ENCODE measurements at regions not wholly inside any gene's neighbourhood (a gene's known extent, or its start where the extent isn't known, plus 50 kb on each side); places are given as distances from the start of the nearest gene placed in this dataset.

DNA sequence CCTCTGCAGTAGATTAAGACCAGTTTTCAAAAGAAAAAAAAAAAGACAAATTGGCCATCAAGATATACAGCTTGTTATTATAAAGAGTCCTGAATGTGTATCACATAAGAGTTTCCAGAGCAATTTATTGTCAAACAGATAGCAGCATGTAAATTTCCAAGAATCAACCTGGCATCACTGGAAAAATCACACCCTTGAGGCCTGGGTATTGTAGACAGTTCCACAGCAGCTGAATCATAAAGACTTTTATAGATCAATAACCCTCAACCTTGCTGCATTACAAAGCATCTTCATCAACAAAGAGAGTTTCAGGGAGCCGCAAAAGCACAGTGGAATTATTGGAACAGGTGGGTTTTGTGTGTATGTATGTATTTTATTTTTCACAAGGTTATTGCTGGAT is 94.6 kb upstream of the LRIG3 start:
- TF ChIP-seq POLR2AphosphoS5 (IDR thresholded peaks at IDR 0.05): no peak
- TF ChIP-seq EP300 (IDR thresholded peaks at IDR 0.05): no peak
- TF ChIP-seq CTCF (IDR thresholded peaks at IDR 0.05): no peak
- TF ChIP-seq POLR2A (IDR thresholded peaks at IDR 0.05): no peak
- no peaks in the 10 kb centered on the region for H3K4me1 ChIP-seq
- H3K27me3 ChIP-seq: no peaks in the 10 kb centered on the region
- H3K9me3 ChIP-seq: no peaks in the 10 kb centered on the region
- DNase-seq (ENCODE audit: low spot score in 2 of 2): no peak
- H3K4me3 ChIP-seq: no peak overlapping the region
- no peak overlapping the region for H3K27ac ChIP-seq
- 97% methylated on average over 1 of the region's 1 CpG for WGBS
- no peaks in the 10 kb centered on the region for H3K36me3 ChIP-seq

DNA sequence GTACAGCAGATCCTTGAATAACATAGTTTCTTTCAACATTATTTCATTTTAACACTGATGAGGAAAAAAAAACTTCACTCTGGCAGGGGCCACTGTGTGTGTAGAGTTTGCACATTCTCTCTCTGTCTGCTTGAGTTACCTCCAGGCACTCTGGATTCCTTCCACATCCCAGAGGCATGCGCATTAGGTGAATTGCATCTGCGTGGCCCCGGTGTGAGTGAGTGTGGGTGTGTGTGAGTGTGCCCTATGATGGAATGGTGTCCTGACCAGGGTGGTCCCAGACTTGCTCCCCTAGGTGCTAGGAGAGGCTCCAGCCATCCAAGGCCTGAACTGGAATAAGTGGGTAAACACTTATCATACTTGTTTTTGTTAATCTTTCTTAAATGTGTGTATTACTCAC is 90.6 kb upstream of the LRIG3 start:
- Histone ChIP-seq H3K36me3 (no peaks in the 10 kb centered on the region), H3K27me3 (no peaks in the 10 kb centered on the region), H3K4me3 (no peak overlapping the region), H3K9me3 (no peaks in the 10 kb centered on the region), H3K27ac (no peak overlapping the region), H3K4me1 (peaks cover 5% of the 10 kb centered on the region)
- DNase-seq (ENCODE audit: low spot score in 2 of 2): no peak
- WGBS: 54% methylated on average over 3 of the region's 3 CpGs
- TF ChIP-seq POLR2A (IDR thresholded peaks at IDR 0.05) (no peak), POLR2AphosphoS5 (IDR thresholded peaks at IDR 0.05) (no peak), CTCF (IDR thresholded peaks at IDR 0.05) (no peak), EP300 (IDR thresholded peaks at IDR 0.05) (no peak)

- Histone ChIP-seq H3K27ac (no peak overlapping the region), H3K9me3 (no peaks in the 10 kb centered on the region), H3K4me3 (no peak overlapping the region), H3K27me3 (no peaks in the 10 kb centered on the region), H3K36me3 (no peaks in the 10 kb centered on the region), H3K4me1 (peaks cover 6% of the 10 kb centered on the region)
- TF ChIP-seq POLR2A (IDR thresholded peaks at IDR 0.05) (no peak), EP300 (IDR thresholded peaks at IDR 0.05) (no peak), CTCF (IDR thresholded peaks at IDR 0.05) (no peak), POLR2AphosphoS5 (IDR thresholded peaks at IDR 0.05) (no peak)
- WGBS: 73% methylated on average over 5 of the region's 5 CpGs
- DNase-seq (ENCODE audit: low spot score in 2 of 2): no peak
Measured at GRCh38 chr12:59010118-59010517, 89.8 kb upstream of the LRIG3 start.

- 66% methylated on average over 3 of the region's 3 CpGs for WGBS
- TF ChIP-seq POLR2A (IDR thresholded peaks at IDR 0.05) (no peak), EP300 (IDR thresholded peaks at IDR 0.05) (no peak), CTCF (IDR thresholded peaks at IDR 0.05) (no peak), POLR2AphosphoS5 (IDR thresholded peaks at IDR 0.05) (no peak)
- H3K27me3 ChIP-seq: no peaks in the 10 kb centered on the region
Measured at GRCh38 chr12:59007620-59008019, 87.3 kb upstream of the LRIG3 start.

GRCh38 chr12:59005193-59005955 is 85.1 kb upstream of the LRIG3 start:
- peak in 1 of 2 donors; percentile 68 for DNase-seq (ENCODE audit: low spot score in 2 of 2)
- Histone ChIP-seq H3K27me3 (no peaks in the 10 kb centered on the region), H3K4me1 (peaks cover 9% of the 10 kb centered on the region), H3K27ac (peak overlapping the region; percentile 61), H3K4me3 (no peak overlapping the region), H3K36me3 (no peaks in the 10 kb centered on the region), H3K9me3 (no peaks in the 10 kb centered on the region)
- 36% methylated on average over 4 of the region's 4 CpGs for WGBS
- peak in 2 of 3 donors; percentile 17 to 24 for TF ChIP-seq POLR2AphosphoS5 (IDR thresholded peaks at IDR 0.05)
- no peak for TF ChIP-seq EP300 (IDR thresholded peaks at IDR 0.05)

More at GRCh38 chr12:59007620-59008019, 87.3 kb upstream of the LRIG3 start:
- H3K36me3 ChIP-seq: no peaks in the 10 kb centered on the region
- no peaks in the 10 kb centered on the region for H3K9me3 ChIP-seq
- H3K4me1 ChIP-seq: peaks cover 9% of the 10 kb centered on the region
- no peak for DNase-seq (ENCODE audit: low spot score in 2 of 2)
- no peak overlapping the region for H3K27ac ChIP-seq
- H3K4me3 ChIP-seq: no peak overlapping the region
